Esophagus squamous epithelium (tissue), 5 donors: ENCODE measurements at regions not wholly inside any gene's neighbourhood (a gene's known extent, or its start where the extent isn't known, plus 50 kb on each side); places are given as distances from the start of the nearest gene placed in this dataset.
A peak's percentile ranks its signal among the peaks of the same experiment; 100 is the strongest.

Source experiments
- DNase-seq: peaks from one replicate; lab custom pipeline; 2025; lab: John Stamatoyannopoulos, UW
- H3K27ac ChIP-seq, 4 donors: fragments of 200-600 bp; sonication (generic); one replicate each; pipeline ENCODE4 v1.5.1; 2016 to 2019; ENCODE audit warnings: mild to moderate bottlenecking in 1 of 4
- H3K27me3 ChIP-seq, 4 donors: fragments of 200-600 bp; sonication (generic); 1 replicate in 3 of 4; 2 replicates in 1 of 4; pipeline versions ENCODE4 v1.5.1 to v1.6.0; 2017 to 2021; ENCODE audit warnings: antibody characterized with exemption in 1 of 4
- H3K36me3 ChIP-seq, 3 donors: fragments of 200-600 bp; sonication (generic); one replicate each; pipeline ENCODE4 v1.5.1; 2016 to 2019
- H3K4me1 ChIP-seq, 3 donors: fragments of 200-600 bp; sonication (generic); one replicate each; pipeline ENCODE4 v1.5.1; 2017 to 2019
- H3K4me3 ChIP-seq, 4 donors: fragments of 200-600 bp; sonication (generic); 1 replicate in 3 of 4; 2 replicates in 1 of 4; pipeline ENCODE4 v1.5.1; 2016 to 2019; ENCODE audit warnings: mild to moderate bottlenecking in 2 of 4, moderate library complexity in 1 of 4
- H3K9me3 ChIP-seq, 3 donors: fragments of 200-600 bp; sonication (generic); one replicate each; pipeline ENCODE4 v1.5.1; 2016 to 2019
- CTCF ChIP-seq, 6 experiments: fragments of 450-650 bp in 4 of 6; fragments of 200-600 bp in 2 of 6; sonication (generic) in 2 of 6; IDR thresholded peaks; one replicate each; pipeline ENCODE4 v1.5.1; 2016 to 2019; ENCODE audit warnings: antibody characterized with exemption in 6 of 6, mild to moderate bottlenecking in 4 of 6, moderate library complexity in 4 of 6
- POLR2A ChIP-seq, 4 donors: fragments of 450-650 bp; IDR thresholded peaks; one replicate each; pipeline ENCODE4 v1.6.1; 2017; ENCODE audit warnings: antibody characterized with exemption in 4 of 4, mild to moderate bottlenecking in 4 of 4, moderate library complexity in 3 of 4
- WGBS, 2 donors: methylation state at CpG; one replicate each; pipeline ENCODE4 v1.1.5; 2018; 5-methylcytosine and 5-hydroxymethylcytosine counted together
- intact Hi-C: fragments of 100-400 bp; cut with DNase I; formaldehyde crosslinking; loops from one replicate; pipeline ENCODE4 v1.15.0; 2022
- donor health status: DM: yes; HTN: yes; CAD: no.

DNA sequence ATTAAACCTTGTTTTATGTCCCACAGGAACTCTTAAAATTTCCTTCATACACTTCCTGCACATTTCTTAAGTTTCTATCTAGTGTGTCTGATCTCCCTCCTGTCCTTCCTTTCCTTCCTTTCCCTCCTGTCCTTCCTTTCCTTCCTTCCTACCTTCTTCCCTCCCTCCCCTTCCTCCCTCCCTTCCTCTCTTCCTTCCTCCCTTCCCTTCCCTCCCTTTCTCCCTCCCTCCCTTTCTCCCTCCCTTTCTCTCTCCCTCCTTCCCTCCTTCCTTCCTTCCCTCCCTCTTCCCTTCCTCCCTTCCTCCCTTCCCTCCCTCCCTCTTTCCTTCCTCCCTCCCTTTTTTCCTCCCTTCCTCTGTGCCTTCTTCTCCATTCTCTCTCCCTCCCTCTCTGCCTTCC, 414.9 kb downstream of the ENC1 start:
- no peak for TF ChIP-seq CTCF (IDR thresholded peaks at IDR 0.05)
- no peak for TF ChIP-seq POLR2A (IDR thresholded peaks at IDR 0.05)
- Histone ChIP-seq H3K4me1 (no peaks in the 10 kb centered on the region), H3K27me3 (no peaks in the 10 kb centered on the region), H3K27ac (no peak overlapping the region), H3K9me3 (no peaks in the 10 kb centered on the region), H3K4me3 (no peak overlapping the region), H3K36me3 (no peaks in the 10 kb centered on the region)
- intact Hi-C loops, result no loop called here
- DNase-seq, result no peak

GRCh38 chr5:74224331-74224730, 416.2 kb downstream of the ENC1 start:
- Histone ChIP-seq H3K27me3 (no peaks in the 10 kb centered on the region), H3K9me3 (no peaks in the 10 kb centered on the region), H3K4me1 (no peaks in the 10 kb centered on the region), H3K27ac (no peak overlapping the region), H3K36me3 (no peaks in the 10 kb centered on the region), H3K4me3 (no peak overlapping the region)
- DNase-seq, result no peak
- intact Hi-C loops, result no loop called here
- TF ChIP-seq POLR2A (IDR thresholded peaks at IDR 0.05) (no peak), CTCF (IDR thresholded peaks at IDR 0.05) (peak in 1 of 6 experiments; percentile 9)

DNA sequence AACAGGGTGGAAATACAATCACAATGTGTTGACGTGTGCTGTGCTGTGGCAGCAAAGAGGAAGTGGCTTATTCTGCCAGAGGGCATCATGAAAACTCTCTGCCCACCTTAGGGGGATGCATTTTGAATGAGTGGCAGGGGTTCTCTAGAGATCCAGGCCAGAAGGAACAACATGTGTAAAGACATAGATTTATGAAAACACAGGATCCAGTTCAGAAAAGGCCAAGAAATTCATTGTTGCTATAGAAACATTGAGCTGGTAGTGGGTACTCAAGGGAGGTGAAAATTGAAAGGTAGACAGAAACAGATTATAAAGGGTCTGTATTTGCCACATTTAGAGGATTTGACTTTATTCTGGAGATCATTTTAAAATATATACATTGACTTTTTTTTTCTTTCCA, 417.7 kb downstream of the ENC1 start:
- Histone ChIP-seq H3K36me3 (no peaks in the 10 kb centered on the region), H3K4me1 (no peaks in the 10 kb centered on the region), H3K4me3 (no peak overlapping the region), H3K27ac (no peak overlapping the region), H3K27me3 (no peaks in the 10 kb centered on the region), H3K9me3 (no peaks in the 10 kb centered on the region)
- DNase-seq, result no peak
- intact Hi-C loops, result no loop called here
- WGBS, 2 donors, result 71 to 82% methylated on average over 1 of the region's 1 CpG
- no peak for TF ChIP-seq POLR2A (IDR thresholded peaks at IDR 0.05)
- no peak for TF ChIP-seq CTCF (IDR thresholded peaks at IDR 0.05)

DNA sequence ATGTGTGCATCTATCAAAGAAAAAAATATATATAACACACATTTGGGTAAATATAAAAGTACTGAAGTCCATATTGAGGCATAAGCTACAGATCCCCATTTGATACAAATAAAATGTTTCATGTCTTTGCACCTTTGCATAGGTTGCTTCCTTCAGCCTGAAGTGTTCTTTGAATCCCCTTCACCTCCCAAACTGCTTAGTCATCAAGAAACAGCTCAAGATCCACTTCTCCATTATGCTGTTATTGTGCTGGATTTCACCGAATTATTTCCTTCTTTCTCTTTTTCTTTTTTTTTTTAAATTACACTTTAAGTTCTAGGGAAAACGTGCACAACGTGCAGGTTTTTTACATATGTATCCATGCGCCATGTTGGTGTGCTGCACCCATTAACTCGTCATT, 419.1 kb downstream of the ENC1 start:
- TF ChIP-seq POLR2A (IDR thresholded peaks at IDR 0.05), result no peak
- no peak for TF ChIP-seq CTCF (IDR thresholded peaks at IDR 0.05)
- WGBS, 2 donors, result 83 to 89% methylated on average over 5 of the region's 5 CpGs

GRCh38 chr5:74216012-74216411, 424.5 kb downstream of the ENC1 start:
- intact Hi-C loops, result no loop called here
- WGBS, 2 donors, result 86 to 92% methylated on average over 1 of the region's 1 CpG
- Histone ChIP-seq H3K4me1 (no peaks in the 10 kb centered on the region), H3K36me3 (no peaks in the 10 kb centered on the region), H3K9me3 (no peaks in the 10 kb centered on the region), H3K27ac (no peak overlapping the region), H3K27me3 (no peaks in the 10 kb centered on the region), H3K4me3 (no peak overlapping the region)
- no peak for DNase-seq
- no peak for TF ChIP-seq CTCF (IDR thresholded peaks at IDR 0.05)
- no peak for TF ChIP-seq POLR2A (IDR thresholded peaks at IDR 0.05)

More for the DNA sequence above, 419.1 kb downstream of the ENC1 start:
- no peaks in the 10 kb centered on the region for H3K36me3 ChIP-seq
- no peaks in the 10 kb centered on the region for H3K4me1 ChIP-seq
- no peak for DNase-seq
- intact Hi-C loops, result no loop called here
- H3K9me3 ChIP-seq, result no peaks in the 10 kb centered on the region
- no peaks in the 10 kb centered on the region for H3K27me3 ChIP-seq
- H3K27ac ChIP-seq, result no peak overlapping the region
- H3K4me3 ChIP-seq, result no peak overlapping the region
